ENCODE measurements at regions not wholly inside any gene's neighbourhood (a gene's known extent, or its start where the extent isn't known, plus 50 kb on each side); places are given as distances from the start of the nearest gene placed in this dataset.

GRCh38 chr18:78899241-78899640 lies 80.4 kb upstream of the SALL3 start:
- Histone ChIP-seq H3K36me3 (no peaks in the 10 kb centered on the region), H3K4me1 (no peaks in the 10 kb centered on the region), H3K4me3 (no peak overlapping the region), H3K27ac (no peak overlapping the region), H3K27me3 (replicated peaks in 1 of 7) (peaks cover 0 to 18% (median 0%) of the 10 kb centered on the region in 7 donors), H3K9me3 (peaks cover 0 to 21% (median 0%) of the 10 kb centered on the region in 8 donors)
- DNase-seq, result no peak
- intact Hi-C loops (cut with DNase I; ENCODE audit: low total_unique reads), result no loop called here
- no peak for TF ChIP-seq POLR2A (IDR thresholded peaks at IDR 0.05)
- TF ChIP-seq POLR2AphosphoS5 (IDR thresholded peaks at IDR 0.05), result no peak
- no peak for TF ChIP-seq CTCF (IDR thresholded peaks at IDR 0.05 in 8 of 11, conservative IDR thresholded peaks at IDR 0.05 in 3 of 11)
- WGBS, 5 donors, result 75 to 93% (median 88%) methylated on average over 3 of the region's 3 CpGs

GRCh38 chr18:78900938-78901909 lies 78.4 kb upstream of the SALL3 start:
- H3K4me3 ChIP-seq, result no peak overlapping the region
- H3K27me3 ChIP-seq (replicated peaks in 1 of 7), result peaks cover 0 to 19% (median 0%) of the 10 kb centered on the region in 7 donors
- no peak overlapping the region for H3K27ac ChIP-seq
- intact Hi-C loops (cut with DNase I; ENCODE audit: low total_unique reads), result no loop called here
- no peaks in the 10 kb centered on the region for H3K4me1 ChIP-seq
- DNase-seq, result peak; percentile 54
- TF ChIP-seq POLR2AphosphoS5 (IDR thresholded peaks at IDR 0.05) (no peak), POLR2A (IDR thresholded peaks at IDR 0.05) (no peak), CTCF (IDR thresholded peaks at IDR 0.05 in 8 of 11, conservative IDR thresholded peaks at IDR 0.05 in 3 of 11) (no peak)
- no peaks in the 10 kb centered on the region for H3K36me3 ChIP-seq
- peaks cover 0 to 21% (median 0%) of the 10 kb centered on the region in 8 donors for H3K9me3 ChIP-seq
- WGBS, 5 donors, result 86 to 87% (median 86%) methylated on average over 24 of the region's 24 CpGs

GRCh38 chr18:78901923-78902794 lies 77.5 kb upstream of the SALL3 start:
- WGBS, 5 donors, result 76 to 82% (median 77%) methylated on average over 24 of the region's 24 CpGs
- Histone ChIP-seq H3K4me1 (no peaks in the 10 kb centered on the region), H3K27me3 (replicated peaks in 1 of 7) (peaks cover 0 to 19% (median 0%) of the 10 kb centered on the region in 7 donors), H3K9me3 (peaks cover 0 to 21% (median 0%) of the 10 kb centered on the region in 8 donors), H3K36me3 (no peaks in the 10 kb centered on the region), H3K4me3 (no peak overlapping the region), H3K27ac (no peak overlapping the region)
- intact Hi-C loops (cut with DNase I; ENCODE audit: low total_unique reads), result no loop called here
- TF ChIP-seq POLR2AphosphoS5 (IDR thresholded peaks at IDR 0.05) (no peak), POLR2A (IDR thresholded peaks at IDR 0.05) (no peak)
- peak; percentile 43 for DNase-seq

GRCh38 chr18:78902795-78903435 lies 76.7 kb upstream of the SALL3 start:
- Histone ChIP-seq H3K36me3 (no peaks in the 10 kb centered on the region), H3K4me1 (no peaks in the 10 kb centered on the region), H3K4me3 (no peak overlapping the region), H3K27me3 (replicated peaks in 1 of 7) (peaks cover 0 to 22% (median 0%) of the 10 kb centered on the region in 7 donors), H3K27ac (no peak overlapping the region), H3K9me3 (peaks cover 0 to 21% (median 0%) of the 10 kb centered on the region in 8 donors)
- WGBS, 5 donors, result 59 to 84% (median 75%) methylated on average over 11 of the region's 11 CpGs
- intact Hi-C loops (cut with DNase I; ENCODE audit: low total_unique reads), result no loop called here
- DNase-seq, result no peak
- TF ChIP-seq CTCF (IDR thresholded peaks at IDR 0.05 in 8 of 11, conservative IDR thresholded peaks at IDR 0.05 in 3 of 11) (no peak), POLR2AphosphoS5 (IDR thresholded peaks at IDR 0.05) (no peak), POLR2A (IDR thresholded peaks at IDR 0.05) (no peak)

All from spleen (tissue), 11 donors.